ENCODE measurements at regions not wholly inside any gene's neighbourhood (a gene's known extent, or its start where the extent isn't known, plus 50 kb on each side); places are given as distances from the start of the nearest gene placed in this dataset.

DNA sequence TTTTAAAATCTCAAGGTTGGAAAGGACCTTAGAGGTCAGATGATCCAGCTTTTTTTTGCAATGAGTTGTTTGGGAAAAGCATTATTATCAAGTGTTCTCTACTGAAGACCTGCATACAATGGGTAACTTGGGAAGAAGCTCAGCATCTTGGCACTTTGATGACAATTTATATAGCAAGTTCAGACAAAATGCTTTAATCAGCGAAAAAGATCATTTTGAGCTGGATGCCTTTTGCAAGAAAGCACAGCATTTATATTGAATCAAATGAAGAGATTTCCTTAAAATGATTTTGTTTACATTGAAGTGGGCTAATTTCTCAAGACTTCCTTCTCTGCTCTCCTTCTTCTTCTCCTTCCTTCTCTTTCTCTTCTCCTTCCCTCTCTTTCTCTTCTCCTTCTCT, 796.4 kb upstream of the CDH2 start:
- H3K4me1 ChIP-seq (ENCODE audit: control insufficient read depth, insufficient read depth, low read length): no peaks in the 10 kb centered on the region
- H3K4me3 ChIP-seq (ENCODE audit: low read length): no peak overlapping the region
- no peak overlapping the region for H3K9ac ChIP-seq (ENCODE audit: low read length)
- H3K27ac ChIP-seq (ENCODE audit: low read depth, low read length): no peak overlapping the region
- H3K27me3 ChIP-seq (ENCODE audit: control insufficient read depth, insufficient read depth, low read length): no peaks in the 10 kb centered on the region
- no peaks in the 10 kb centered on the region for H3K36me3 ChIP-seq (ENCODE audit: control insufficient read depth, insufficient read depth, low read length)

DNA sequence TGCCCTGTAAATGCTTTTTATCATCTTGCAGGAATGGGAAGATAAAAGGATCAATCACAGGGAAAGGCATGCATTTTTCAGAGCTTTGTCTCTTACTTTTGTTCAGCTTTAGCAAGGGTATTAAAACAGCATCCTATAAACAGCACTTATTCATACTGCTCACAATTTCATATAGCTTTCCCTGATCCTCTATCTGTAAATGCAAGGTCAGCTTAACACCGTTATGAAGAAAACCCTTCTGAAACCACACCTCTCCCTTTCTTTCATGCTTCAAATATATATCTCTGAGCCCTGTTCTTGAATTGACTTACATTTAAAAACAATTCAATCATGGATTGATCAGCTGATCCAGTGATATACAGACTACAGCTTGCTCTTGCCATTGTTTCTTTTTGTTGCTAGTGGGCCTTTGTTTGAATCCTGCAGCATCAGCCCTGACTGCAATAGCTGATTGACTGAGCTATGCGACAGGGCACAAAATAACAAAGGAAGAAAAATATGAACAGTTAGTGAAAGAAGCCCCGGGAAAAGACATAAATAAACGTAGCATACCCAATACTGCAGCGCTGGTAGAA, 795.5 kb upstream of the CDH2 start:
- Histone ChIP-seq H3K36me3 (ENCODE audit: control insufficient read depth, insufficient read depth, low read length) (no peaks in the 10 kb centered on the region), H3K27me3 (ENCODE audit: control insufficient read depth, insufficient read depth, low read length) (no peaks in the 10 kb centered on the region), H3K4me1 (ENCODE audit: control insufficient read depth, insufficient read depth, low read length) (no peaks in the 10 kb centered on the region), H3K27ac (ENCODE audit: low read depth, low read length) (no peak overlapping the region), H3K4me3 (ENCODE audit: low read length) (no peak overlapping the region), H3K9ac (ENCODE audit: low read length) (no peak overlapping the region)

DNA sequence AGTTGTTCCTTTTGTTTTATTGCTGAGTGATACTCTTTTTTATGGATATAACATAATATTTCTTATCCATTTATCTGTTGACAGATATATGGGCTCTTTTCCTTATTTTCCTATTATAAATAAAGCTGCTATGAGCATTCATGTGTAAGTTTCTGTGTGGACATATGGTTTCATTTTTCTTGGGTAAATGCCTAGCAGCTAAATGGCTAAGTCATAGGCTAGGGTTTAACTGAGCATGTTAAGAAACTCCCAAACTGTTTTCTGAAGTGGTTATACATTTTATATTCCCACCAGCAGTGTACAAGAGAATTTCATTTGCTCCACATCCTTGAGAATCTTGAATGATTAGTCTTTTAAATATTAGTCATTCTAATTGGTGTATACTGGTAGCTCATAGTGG, 786.6 kb upstream of the CDH2 start:
- Histone ChIP-seq H3K27ac (ENCODE audit: low read depth, low read length) (no peak overlapping the region), H3K9ac (ENCODE audit: low read length) (no peak overlapping the region), H3K27me3 (ENCODE audit: control insufficient read depth, insufficient read depth, low read length) (no peaks in the 10 kb centered on the region), H3K4me3 (ENCODE audit: low read length) (no peak overlapping the region), H3K4me1 (ENCODE audit: control insufficient read depth, insufficient read depth, low read length) (no peaks in the 10 kb centered on the region), H3K36me3 (ENCODE audit: control insufficient read depth, insufficient read depth, low read length) (no peaks in the 10 kb centered on the region)

DNA sequence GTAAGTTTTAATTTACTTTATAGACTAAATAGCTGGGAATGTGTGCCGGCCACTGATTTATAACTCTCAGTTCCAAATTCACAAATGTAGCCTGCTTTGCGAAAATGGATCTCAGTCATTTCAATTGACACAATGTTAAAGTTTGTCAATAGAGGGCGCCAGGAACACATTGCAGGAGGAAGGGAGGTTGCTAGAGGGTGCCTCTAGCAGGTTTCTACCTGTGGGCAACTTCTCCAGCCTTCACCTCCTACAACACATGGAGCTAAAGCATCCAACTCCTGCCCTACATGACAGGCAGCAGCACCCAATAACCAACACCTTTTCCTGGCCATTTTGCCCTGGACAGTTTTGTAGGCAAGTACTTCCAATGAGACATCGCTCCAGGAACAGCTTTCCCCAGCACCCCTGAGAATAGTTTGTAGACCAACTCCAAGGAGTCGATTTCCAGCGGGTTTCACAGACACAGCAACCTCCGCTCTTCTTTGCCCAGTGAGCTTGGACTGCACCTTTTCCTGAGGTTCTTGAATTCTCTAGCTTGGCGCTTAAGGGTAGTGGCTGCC, 784.8 kb upstream of the CDH2 start:
- Histone ChIP-seq H3K9ac (ENCODE audit: low read length) (no peak overlapping the region), H3K4me3 (ENCODE audit: low read length) (no peak overlapping the region), H3K27me3 (ENCODE audit: control insufficient read depth, insufficient read depth, low read length) (no peaks in the 10 kb centered on the region), H3K36me3 (ENCODE audit: control insufficient read depth, insufficient read depth, low read length) (no peaks in the 10 kb centered on the region), H3K4me1 (ENCODE audit: control insufficient read depth, insufficient read depth, low read length) (no peaks in the 10 kb centered on the region), H3K27ac (ENCODE audit: low read depth, low read length) (no peak overlapping the region)

DNA sequence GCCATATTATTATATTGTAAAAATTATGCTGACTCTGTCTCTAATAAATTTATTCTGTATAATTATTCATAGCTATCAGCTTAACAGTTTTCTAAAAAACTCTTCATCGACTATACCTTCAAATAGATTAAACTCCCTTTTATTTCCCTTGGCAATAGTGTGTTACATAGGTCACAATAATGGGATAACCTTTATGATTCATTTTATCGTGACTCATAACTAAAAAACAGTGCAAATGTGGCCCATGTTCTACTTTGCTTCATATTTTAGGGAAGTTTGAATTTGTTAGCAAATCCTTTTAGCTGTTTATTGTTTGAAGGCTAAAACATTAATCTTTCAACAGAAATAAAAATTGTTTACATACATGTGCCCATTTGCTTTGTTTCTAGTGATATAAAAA, 783.2 kb upstream of the CDH2 start:
- Histone ChIP-seq H3K27me3 (ENCODE audit: control insufficient read depth, insufficient read depth, low read length) (no peaks in the 10 kb centered on the region), H3K9ac (ENCODE audit: low read length) (no peak overlapping the region), H3K4me1 (ENCODE audit: control insufficient read depth, insufficient read depth, low read length) (no peaks in the 10 kb centered on the region), H3K36me3 (ENCODE audit: control insufficient read depth, insufficient read depth, low read length) (no peaks in the 10 kb centered on the region), H3K4me3 (ENCODE audit: low read length) (no peak overlapping the region), H3K27ac (ENCODE audit: low read depth, low read length) (no peak overlapping the region)

DNA sequence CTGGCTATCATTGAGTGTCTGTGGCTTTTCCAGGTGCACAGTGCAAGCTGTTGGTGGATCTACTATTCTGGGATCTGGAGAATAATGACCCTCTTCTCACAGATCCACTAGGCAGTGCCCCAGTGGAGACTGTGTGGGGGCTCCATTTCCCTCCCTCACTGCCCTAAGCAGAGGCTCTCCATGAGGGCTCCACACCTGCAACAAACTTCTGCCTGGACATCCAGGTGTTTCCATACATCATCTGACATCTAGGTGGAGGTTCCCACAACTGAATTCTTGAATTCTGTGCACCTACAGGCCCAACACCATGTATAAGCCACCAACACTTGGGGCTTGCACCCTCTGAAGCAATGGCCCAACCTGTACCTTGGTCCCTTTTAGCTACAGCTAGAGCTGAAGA, 775.4 kb upstream of the CDH2 start:
- Histone ChIP-seq H3K4me3 (ENCODE audit: low read length) (no peak overlapping the region), H3K27ac (ENCODE audit: low read depth, low read length) (no peak overlapping the region), H3K9ac (ENCODE audit: low read length) (no peak overlapping the region), H3K27me3 (ENCODE audit: control insufficient read depth, insufficient read depth, low read length) (no peaks in the 10 kb centered on the region), H3K4me1 (ENCODE audit: control insufficient read depth, insufficient read depth, low read length) (no peaks in the 10 kb centered on the region), H3K36me3 (ENCODE audit: control insufficient read depth, insufficient read depth, low read length) (no peaks in the 10 kb centered on the region)

DNA sequence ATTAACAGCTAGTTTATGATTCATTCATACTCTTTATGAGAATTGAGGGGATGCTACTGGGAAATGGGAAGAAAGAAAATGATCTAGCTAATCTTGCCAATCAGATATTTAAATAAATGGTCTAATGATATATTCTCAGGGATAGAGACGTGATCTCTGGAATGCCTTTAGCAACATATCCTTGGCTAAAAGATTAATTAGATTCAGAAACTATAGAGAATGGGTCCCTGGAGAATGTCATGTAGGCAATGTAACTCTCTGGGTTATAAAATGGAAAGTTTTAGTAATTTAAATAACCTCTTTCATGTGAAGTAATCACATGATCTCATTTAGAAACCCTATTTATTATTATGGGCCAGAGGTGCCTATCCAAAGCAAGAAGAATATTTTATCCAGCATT, 771.0 kb upstream of the CDH2 start:
- H3K27me3 ChIP-seq (ENCODE audit: control insufficient read depth, insufficient read depth, low read length): no peaks in the 10 kb centered on the region
- H3K36me3 ChIP-seq (ENCODE audit: control insufficient read depth, insufficient read depth, low read length): no peaks in the 10 kb centered on the region
- H3K4me1 ChIP-seq (ENCODE audit: control insufficient read depth, insufficient read depth, low read length): no peaks in the 10 kb centered on the region
- H3K27ac ChIP-seq (ENCODE audit: low read depth, low read length): no peak overlapping the region
- H3K4me3 ChIP-seq (ENCODE audit: low read length): no peak overlapping the region
- no peak overlapping the region for H3K9ac ChIP-seq (ENCODE audit: low read length)

DNA sequence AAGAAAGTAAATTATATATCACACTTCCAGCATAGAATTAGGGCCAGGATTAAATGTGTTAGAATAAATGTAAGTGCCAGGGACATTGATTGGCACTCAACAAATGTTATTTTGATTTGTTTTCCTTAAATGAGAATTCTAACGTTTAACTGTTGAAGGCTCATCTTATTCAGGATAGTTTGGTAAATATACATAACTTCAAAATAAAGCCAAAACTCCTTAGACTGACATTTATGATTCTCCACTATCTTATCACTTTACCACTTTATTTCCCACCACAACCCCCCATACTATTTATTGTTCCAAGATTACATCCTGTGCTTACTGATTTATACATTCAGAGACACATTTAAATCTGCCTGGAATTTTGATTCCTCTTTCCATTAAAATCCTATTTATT, 769.5 kb upstream of the CDH2 start:
- no peak overlapping the region for H3K4me3 ChIP-seq (ENCODE audit: low read length)
- H3K36me3 ChIP-seq (ENCODE audit: control insufficient read depth, insufficient read depth, low read length): no peaks in the 10 kb centered on the region
- no peak overlapping the region for H3K27ac ChIP-seq (ENCODE audit: low read depth, low read length)
- H3K4me1 ChIP-seq (ENCODE audit: control insufficient read depth, insufficient read depth, low read length): no peaks in the 10 kb centered on the region
- H3K27me3 ChIP-seq (ENCODE audit: control insufficient read depth, insufficient read depth, low read length): no peaks in the 10 kb centered on the region
- no peak overlapping the region for H3K9ac ChIP-seq (ENCODE audit: low read length)

DNA sequence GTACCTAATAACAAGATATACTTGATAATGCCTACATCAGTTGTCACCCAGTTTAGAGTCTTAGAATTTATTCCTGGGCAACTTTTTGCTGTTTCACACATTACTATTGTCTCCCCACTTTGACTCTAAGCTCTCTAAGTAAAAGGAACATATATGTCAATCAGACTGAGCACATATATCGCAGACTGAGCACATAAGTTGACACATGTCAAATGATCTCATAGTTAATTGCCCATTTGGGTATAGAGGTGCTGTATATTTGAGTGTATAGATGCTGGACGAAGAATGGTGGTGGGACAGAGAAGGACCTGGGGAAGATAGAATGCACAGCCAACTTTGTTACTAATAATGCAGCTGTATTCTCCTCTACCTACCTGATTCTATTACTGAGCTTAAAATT, 746.0 kb upstream of the CDH2 start:
- Histone ChIP-seq H3K27me3 (ENCODE audit: control insufficient read depth, insufficient read depth, low read length) (no peaks in the 10 kb centered on the region), H3K4me3 (ENCODE audit: low read length) (no peak overlapping the region), H3K9ac (ENCODE audit: low read length) (no peak overlapping the region), H3K4me1 (ENCODE audit: control insufficient read depth, insufficient read depth, low read length) (no peaks in the 10 kb centered on the region), H3K36me3 (ENCODE audit: control insufficient read depth, insufficient read depth, low read length) (no peaks in the 10 kb centered on the region), H3K27ac (ENCODE audit: low read depth, low read length) (no peak overlapping the region)

DNA sequence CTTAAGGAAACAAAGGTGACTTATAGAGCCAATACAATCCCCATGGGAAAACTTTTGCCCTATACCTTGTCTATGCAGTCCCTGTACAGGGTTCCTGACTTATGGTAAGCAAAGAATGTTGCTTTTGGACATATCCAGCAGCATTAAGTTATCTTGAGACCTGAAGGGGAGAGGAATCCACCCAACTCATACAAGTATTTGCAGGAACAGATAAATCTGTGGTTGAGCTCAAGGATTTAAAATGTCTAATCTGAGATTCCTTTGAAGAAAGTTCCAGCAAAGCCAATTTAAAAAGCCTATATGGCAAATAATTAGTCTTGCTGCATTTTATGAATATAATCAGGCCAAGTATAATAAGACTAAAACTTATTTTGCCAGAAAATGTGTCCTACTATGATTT, 739.5 kb upstream of the CDH2 start:
- Histone ChIP-seq H3K27me3 (ENCODE audit: control insufficient read depth, insufficient read depth, low read length) (no peaks in the 10 kb centered on the region), H3K4me3 (ENCODE audit: low read length) (no peak overlapping the region), H3K27ac (ENCODE audit: low read depth, low read length) (no peak overlapping the region)

DNA sequence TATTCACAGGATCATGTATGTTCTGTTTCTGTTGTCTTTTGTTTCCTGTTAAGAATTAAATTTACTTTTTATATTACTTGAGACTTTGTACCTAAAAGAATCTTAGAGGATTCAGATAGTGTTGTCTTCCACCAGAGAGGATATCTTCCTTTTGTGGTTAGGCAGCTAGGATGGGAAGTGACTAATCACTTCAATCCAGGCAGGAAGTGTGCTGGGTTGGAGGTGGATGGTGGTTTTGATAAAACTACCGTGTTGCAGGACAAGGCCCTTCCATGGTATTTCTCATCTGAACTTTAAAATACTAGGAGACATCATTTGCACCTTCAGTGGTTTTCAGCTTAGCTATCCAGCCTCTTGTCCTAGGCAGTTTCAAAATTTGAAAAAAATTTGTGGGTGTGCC, 728.6 kb upstream of the CDH2 start:
- H3K4me1 ChIP-seq (ENCODE audit: control insufficient read depth, insufficient read depth, low read length): no peaks in the 10 kb centered on the region
- H3K9ac ChIP-seq (ENCODE audit: low read length): no peak overlapping the region
- H3K36me3 ChIP-seq (ENCODE audit: control insufficient read depth, insufficient read depth, low read length): no peaks in the 10 kb centered on the region
- H3K27ac ChIP-seq (ENCODE audit: low read depth, low read length): no peak overlapping the region
- no peak overlapping the region for H3K4me3 ChIP-seq (ENCODE audit: low read length)
- H3K27me3 ChIP-seq (ENCODE audit: control insufficient read depth, insufficient read depth, low read length): no peaks in the 10 kb centered on the region

More for the DNA sequence above, 739.5 kb upstream of the CDH2 start:
- H3K36me3 ChIP-seq (ENCODE audit: control insufficient read depth, insufficient read depth, low read length): no peaks in the 10 kb centered on the region
- H3K9ac ChIP-seq (ENCODE audit: low read length): no peak overlapping the region
- H3K4me1 ChIP-seq (ENCODE audit: control insufficient read depth, insufficient read depth, low read length): no peaks in the 10 kb centered on the region

DNA sequence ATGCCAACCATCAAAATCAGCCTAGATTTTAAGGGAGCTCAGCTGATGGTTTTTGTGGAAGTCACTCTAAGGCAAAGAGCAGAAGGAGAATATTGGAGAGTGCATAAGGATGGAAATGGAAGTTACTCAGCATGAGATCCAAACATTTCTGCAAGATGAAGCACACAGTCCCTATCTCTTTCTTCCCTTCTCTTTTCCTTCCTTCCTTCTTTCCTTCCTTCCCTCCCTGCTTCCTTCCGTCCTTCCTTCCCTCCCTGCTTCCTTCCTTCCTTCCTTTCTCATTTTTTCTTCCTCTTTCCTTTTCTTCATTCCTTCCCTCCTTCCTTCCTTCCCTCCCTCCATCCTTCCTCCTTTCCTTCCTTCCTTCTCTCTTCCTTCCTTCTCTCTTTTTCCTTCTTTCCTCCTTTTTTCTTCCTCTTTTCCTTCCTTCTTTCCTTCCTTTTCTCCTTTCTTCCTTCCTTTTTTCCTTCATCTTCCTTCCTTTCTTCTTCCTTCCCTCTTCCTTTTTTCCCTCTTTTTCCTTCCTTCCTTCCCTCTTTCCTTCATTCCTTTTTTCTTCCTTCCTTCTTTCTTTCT, 727.9 kb upstream of the CDH2 start:
- Histone ChIP-seq H3K36me3 (ENCODE audit: control insufficient read depth, insufficient read depth, low read length) (no peaks in the 10 kb centered on the region), H3K27ac (ENCODE audit: low read depth, low read length) (no peak overlapping the region), H3K4me3 (ENCODE audit: low read length) (no peak overlapping the region), H3K4me1 (ENCODE audit: control insufficient read depth, insufficient read depth, low read length) (no peaks in the 10 kb centered on the region), H3K9ac (ENCODE audit: low read length) (no peak overlapping the region), H3K27me3 (ENCODE audit: control insufficient read depth, insufficient read depth, low read length) (no peaks in the 10 kb centered on the region)

DNA sequence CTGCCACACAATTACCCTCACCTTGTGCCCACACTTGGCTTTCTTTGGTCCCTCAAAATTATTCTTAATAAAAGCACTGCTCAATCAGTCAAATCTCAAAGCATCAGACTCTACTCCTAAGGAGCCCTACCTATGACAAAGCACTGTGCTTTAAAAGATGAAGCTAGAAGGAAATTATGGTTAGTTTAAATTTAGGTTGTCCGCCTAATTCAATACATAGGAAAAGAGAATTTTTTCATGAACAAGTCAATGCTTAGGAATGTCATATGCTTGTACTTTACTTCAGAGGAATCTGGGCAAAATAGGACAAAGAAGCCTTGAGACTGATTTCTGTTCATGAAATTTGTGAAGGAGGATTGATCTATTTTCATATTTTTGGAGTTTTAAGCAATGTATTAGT, 726.4 kb upstream of the CDH2 start:
- H3K27me3 ChIP-seq (ENCODE audit: control insufficient read depth, insufficient read depth, low read length): no peaks in the 10 kb centered on the region
- no peak overlapping the region for H3K4me3 ChIP-seq (ENCODE audit: low read length)
- H3K27ac ChIP-seq (ENCODE audit: low read depth, low read length): no peak overlapping the region
- H3K36me3 ChIP-seq (ENCODE audit: control insufficient read depth, insufficient read depth, low read length): no peaks in the 10 kb centered on the region
- no peak overlapping the region for H3K9ac ChIP-seq (ENCODE audit: low read length)
- no peaks in the 10 kb centered on the region for H3K4me1 ChIP-seq (ENCODE audit: control insufficient read depth, insufficient read depth, low read length)
